HL-60 (cell line): ENCODE measurements at regions not wholly inside any gene's neighbourhood (a gene's known extent, or its start where the extent isn't known, plus 50 kb on each side); places are given as distances from the start of the nearest gene placed in this dataset.

Source experiments
- DNase-seq, 2 experiments: peaks; one replicate each; pipeline ENCODE4 v3.0.0-alpha.2; 2010 to 2020; ENCODE audit warnings: low read depth in 1 of 2, low spot score in 1 of 2
- H3K27ac ChIP-seq: fragments of 250-450 bp; sonication (Bioruptor Pico); replicated peaks from 2 replicates; pipeline ENCODE4 v1.5.1; 2020; ENCODE audit warnings: mild to moderate bottlenecking, moderate library complexity
- H3K27me3 ChIP-seq: fragments of 250-450 bp; sonication (Bioruptor Pico); 2 replicates; pipeline ENCODE4 v1.5.1; 2021; ENCODE audit warnings: mild to moderate bottlenecking, moderate library complexity; ENCODE audit not compliant: insufficient read depth, poor library complexity, severe bottlenecking
- H3K4me3 ChIP-seq: replicated peaks from 2 replicates; pipeline ENCODE4 v1.5.1; 2011; ENCODE audit warnings: mild to moderate bottlenecking, control low read depth, low read length; ENCODE audit not compliant: insufficient read depth
- CTCF ChIP-seq: IDR thresholded peaks from one replicate; pipeline ENCODE4 v1.5.1; 2011; ENCODE audit warnings: low read length, control low read depth, inconsistent platforms; ENCODE audit not compliant: insufficient read depth
- GABPA ChIP-seq: IDR thresholded peaks from 2 replicates; pipeline ENCODE4 v1.6.1; 2012; ENCODE audit warnings: low read depth
- POLR2AphosphoS5 ChIP-seq: IDR thresholded peaks from 2 replicates; pipeline ENCODE4 v1.6.1; 2012; ENCODE audit warnings: low read depth
- SPI1 ChIP-seq: IDR thresholded peaks from 2 replicates; pipeline ENCODE4 v1.6.1; 2012; ENCODE audit warnings: low read depth, mild to moderate bottlenecking, borderline replicate concordance
- TF ChIP-seq, protein P1 (sequence below): IDR thresholded peaks from 2 replicates; pipeline ENCODE4 v1.6.1; 2012; ENCODE audit warnings: low read depth; ENCODE audit not compliant: insufficient replicate concordance

DNA sequence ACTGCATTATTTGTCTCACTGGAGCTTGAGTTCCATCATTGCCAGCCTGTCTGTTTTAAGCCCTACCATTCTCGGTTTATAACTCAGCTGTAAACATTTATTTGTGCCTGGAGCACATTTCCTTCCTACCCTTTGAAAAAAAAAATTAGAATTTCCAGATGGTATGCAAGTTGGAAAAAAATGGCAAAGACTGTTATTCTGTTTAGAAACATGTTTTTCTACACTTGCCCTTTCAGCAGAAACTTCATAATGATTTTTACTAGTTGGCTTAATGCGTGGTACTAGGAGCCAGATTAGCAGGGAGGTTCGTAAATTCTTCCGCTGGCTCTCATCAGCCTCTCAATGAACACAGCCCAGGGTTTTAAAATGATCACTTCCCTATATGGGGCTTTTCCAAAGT is 238.8 kb upstream of the WWC1 start:
- DNase-seq: no peak
- H3K27ac ChIP-seq: no peak overlapping the region
- no peaks in the 10 kb centered on the region for H3K27me3 ChIP-seq
- TF ChIP-seq GABPA (no peak), SPI1 (no peak), CTCF (no peak), POLR2AphosphoS5 (no peak)
- TF ChIP-seq, protein P1, sequence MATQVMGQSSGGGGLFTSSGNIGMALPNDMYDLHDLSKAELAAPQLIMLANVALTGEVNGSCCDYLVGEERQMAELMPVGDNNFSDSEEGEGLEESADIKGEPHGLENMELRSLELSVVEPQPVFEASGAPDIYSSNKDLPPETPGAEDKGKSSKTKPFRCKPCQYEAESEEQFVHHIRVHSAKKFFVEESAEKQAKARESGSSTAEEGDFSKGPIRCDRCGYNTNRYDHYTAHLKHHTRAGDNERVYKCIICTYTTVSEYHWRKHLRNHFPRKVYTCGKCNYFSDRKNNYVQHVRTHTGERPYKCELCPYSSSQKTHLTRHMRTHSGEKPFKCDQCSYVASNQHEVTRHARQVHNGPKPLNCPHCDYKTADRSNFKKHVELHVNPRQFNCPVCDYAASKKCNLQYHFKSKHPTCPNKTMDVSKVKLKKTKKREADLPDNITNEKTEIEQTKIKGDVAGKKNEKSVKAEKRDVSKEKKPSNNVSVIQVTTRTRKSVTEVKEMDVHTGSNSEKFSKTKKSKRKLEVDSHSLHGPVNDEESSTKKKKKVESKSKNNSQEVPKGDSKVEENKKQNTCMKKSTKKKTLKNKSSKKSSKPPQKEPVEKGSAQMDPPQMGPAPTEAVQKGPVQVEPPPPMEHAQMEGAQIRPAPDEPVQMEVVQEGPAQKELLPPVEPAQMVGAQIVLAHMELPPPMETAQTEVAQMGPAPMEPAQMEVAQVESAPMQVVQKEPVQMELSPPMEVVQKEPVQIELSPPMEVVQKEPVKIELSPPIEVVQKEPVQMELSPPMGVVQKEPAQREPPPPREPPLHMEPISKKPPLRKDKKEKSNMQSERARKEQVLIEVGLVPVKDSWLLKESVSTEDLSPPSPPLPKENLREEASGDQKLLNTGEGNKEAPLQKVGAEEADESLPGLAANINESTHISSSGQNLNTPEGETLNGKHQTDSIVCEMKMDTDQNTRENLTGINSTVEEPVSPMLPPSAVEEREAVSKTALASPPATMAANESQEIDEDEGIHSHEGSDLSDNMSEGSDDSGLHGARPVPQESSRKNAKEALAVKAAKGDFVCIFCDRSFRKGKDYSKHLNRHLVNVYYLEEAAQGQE: no peak
- no peak overlapping the region for H3K4me3 ChIP-seq

GRCh38 chr5:168054091-168054490 is 237.4 kb upstream of the WWC1 start:
- TF ChIP-seq, protein P1: no peak
- TF ChIP-seq GABPA (no peak), SPI1 (no peak), CTCF (no peak), POLR2AphosphoS5 (no peak)
- H3K27me3 ChIP-seq: no peaks in the 10 kb centered on the region
- no peak for DNase-seq
- H3K4me3 ChIP-seq: no peak overlapping the region
- H3K27ac ChIP-seq: no peak overlapping the region

- no peak for TF ChIP-seq POLR2AphosphoS5
- Histone ChIP-seq H3K27ac (no peak overlapping the region), H3K4me3 (no peak overlapping the region), H3K27me3 (no peaks in the 10 kb centered on the region)
- DNase-seq: no peak
Measured at GRCh38 chr5:168055141-168055683, 236.2 kb upstream of the WWC1 start.

GRCh38 chr5:168055961-168056360 is 235.5 kb upstream of the WWC1 start:
- no peak overlapping the region for H3K4me3 ChIP-seq
- no peak for DNase-seq
- H3K27ac ChIP-seq: no peak overlapping the region
- TF ChIP-seq, protein P1: no peak
- TF ChIP-seq CTCF (no peak), GABPA (no peak), POLR2AphosphoS5 (no peak), SPI1 (no peak)
- no peaks in the 10 kb centered on the region for H3K27me3 ChIP-seq
